Muscle of leg (tissue), 3 donors: ENCODE measurements at regions not wholly inside any gene's neighbourhood (a gene's known extent, or its start where the extent isn't known, plus 50 kb on each side); places are given as distances from the start of the nearest gene placed in this dataset.

ENCODE experiments used
- DNase-seq: peaks from one replicate; pipeline ENCODE4 v3.0.0; 2013
- H3K27ac ChIP-seq: one replicate; pipeline ENCODE4 v1.5.1; 2013; ENCODE audit warnings: mild to moderate bottlenecking, low read length, control low read depth
- H3K27me3 ChIP-seq: one replicate; pipeline ENCODE4 v1.6.1; 2013; ENCODE audit warnings: low read length; ENCODE audit not compliant: control insufficient read depth, insufficient read depth
- H3K36me3 ChIP-seq: one replicate; pipeline ENCODE4 v1.6.1; 2013; ENCODE audit warnings: low read length; ENCODE audit not compliant: control insufficient read depth, insufficient read depth
- H3K4me1 ChIP-seq: one replicate; pipeline ENCODE4 v1.6.1; 2013; ENCODE audit warnings: low read length; ENCODE audit not compliant: control insufficient read depth, insufficient read depth
- H3K4me3 ChIP-seq: one replicate; pipeline ENCODE4 v1.5.1; 2013; ENCODE audit warnings: low read length, control low read depth
- H3K9me3 ChIP-seq: replicated peaks from 2 replicates; pipeline ENCODE4 v1.6.1; 2013; ENCODE audit warnings: low read depth, low read length; ENCODE audit not compliant: control insufficient read depth
- WGBS: methylation state at CpG from one replicate; pipeline ENCODE4 v1.1.5; 2013; ENCODE audit warnings: missing lambda C conversion rate; ENCODE audit not compliant: insufficient coverage; 5-methylcytosine and 5-hydroxymethylcytosine counted together

DNA sequence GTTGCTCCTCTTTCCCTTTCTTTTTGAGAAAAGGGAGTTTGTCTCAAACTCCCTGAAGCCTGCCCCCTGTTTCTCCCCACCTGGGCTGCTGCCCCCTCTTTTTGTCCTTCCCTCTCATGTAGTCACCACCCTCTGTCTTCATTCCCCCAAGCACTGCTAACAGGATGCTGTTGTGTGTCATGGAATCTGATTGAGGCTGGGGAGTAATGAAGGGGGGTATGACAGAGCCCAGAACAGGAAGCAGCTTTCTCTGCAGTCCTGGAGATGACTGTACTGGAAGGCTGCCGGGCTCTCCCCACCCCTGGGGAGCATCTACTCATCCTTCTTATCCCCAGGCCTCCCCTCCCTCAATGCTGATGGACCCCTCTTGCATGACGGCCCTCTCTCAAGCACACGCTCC lies 181.6 kb downstream of the ABHD5 start:
- WGBS = 46% methylated on average over 3 of the region's 3 CpGs
- Histone ChIP-seq H3K27me3 (peaks cover 10% of the 10 kb centered on the region), H3K9me3 (no peaks in the 10 kb centered on the region), H3K27ac (no peak overlapping the region), H3K4me3 (no peak overlapping the region), H3K36me3 (no peaks in the 10 kb centered on the region), H3K4me1 (no peaks in the 10 kb centered on the region)
- DNase-seq = peak; percentile 36

DNA sequence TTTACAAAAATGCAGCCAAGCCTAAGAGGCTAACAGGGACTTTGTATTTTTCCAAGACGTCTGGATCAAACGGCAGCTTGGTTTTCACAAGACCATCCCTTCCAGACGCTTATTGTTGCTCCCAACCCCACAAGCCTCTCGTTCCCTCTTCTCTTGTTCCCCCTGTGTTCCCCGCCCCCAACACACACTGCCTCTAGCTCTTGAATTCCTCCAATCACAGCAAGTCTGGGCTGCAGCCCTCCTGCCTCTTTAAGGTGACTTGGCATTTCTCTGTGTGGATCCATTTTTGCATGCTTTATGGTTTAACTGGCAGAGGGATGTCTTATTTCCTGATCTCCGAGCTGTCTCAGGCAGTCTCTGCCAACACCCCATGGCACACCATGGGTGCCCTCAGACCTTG lies 182.2 kb downstream of the ABHD5 start:
- DNase-seq = no peak
- Histone ChIP-seq H3K36me3 (no peaks in the 10 kb centered on the region), H3K27me3 (peaks cover 10% of the 10 kb centered on the region), H3K4me3 (no peak overlapping the region), H3K4me1 (no peaks in the 10 kb centered on the region), H3K9me3 (no peaks in the 10 kb centered on the region), H3K27ac (no peak overlapping the region)
- WGBS = 14% methylated on average over 4 of the region's 6 CpGs

- WGBS = 95% methylated on average over 6 of the region's 7 CpGs
- Histone ChIP-seq H3K36me3 (no peaks in the 10 kb centered on the region), H3K27ac (no peak overlapping the region), H3K27me3 (peaks cover 10% of the 10 kb centered on the region), H3K4me1 (no peaks in the 10 kb centered on the region), H3K4me3 (no peak overlapping the region), H3K9me3 (no peaks in the 10 kb centered on the region)
- no peak for DNase-seq
Measured at GRCh38 chr3:43873723-43874122, 183.0 kb downstream of the ABHD5 start.

DNA sequence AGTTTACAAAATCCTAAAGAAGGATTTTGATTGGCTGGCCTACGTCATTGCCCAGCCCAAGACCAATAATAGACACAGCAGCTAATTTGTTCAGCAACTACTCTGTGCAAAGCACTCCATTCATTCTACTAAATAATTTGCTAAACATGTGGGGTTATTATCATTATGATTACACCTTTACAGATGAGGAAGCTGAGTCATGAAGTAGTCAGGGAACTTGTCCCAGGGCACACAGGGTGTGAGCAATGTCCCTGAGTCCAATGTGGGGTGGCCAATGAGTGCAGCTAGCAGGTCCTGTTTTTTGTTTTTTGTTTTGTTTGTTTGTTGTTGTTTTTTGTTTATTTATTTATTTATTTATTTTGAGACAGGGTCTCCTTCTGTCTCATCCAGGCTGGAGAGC lies 183.6 kb downstream of the ABHD5 start:
- Histone ChIP-seq H3K4me1 (no peaks in the 10 kb centered on the region), H3K27ac (no peak overlapping the region), H3K36me3 (no peaks in the 10 kb centered on the region), H3K9me3 (no peaks in the 10 kb centered on the region), H3K27me3 (peaks cover 10% of the 10 kb centered on the region), H3K4me3 (no peak overlapping the region)
- no peak for DNase-seq
- no CpG with 5 or more reads among the region's 1 CpG for WGBS

DNA sequence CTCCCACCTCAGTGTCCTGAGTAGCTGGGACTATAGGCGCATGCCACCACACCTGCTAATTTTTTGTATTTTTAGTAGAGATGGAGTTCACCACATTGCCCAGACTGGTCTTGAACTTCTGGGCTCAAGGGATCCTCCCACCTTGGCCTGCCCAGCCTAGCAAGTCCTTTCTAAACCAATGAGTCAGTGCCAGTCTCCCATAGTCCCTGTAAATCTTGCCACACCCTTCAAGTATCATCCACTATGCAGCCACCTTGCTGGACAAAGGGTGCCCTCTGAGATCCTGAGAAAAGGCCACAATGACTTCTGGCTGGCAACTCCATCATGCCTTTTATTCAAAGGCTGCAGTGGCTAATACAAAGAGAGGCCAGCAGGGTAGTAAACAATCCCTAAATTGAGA lies 184.0 kb downstream of the ABHD5 start:
- H3K4me3 ChIP-seq = no peak overlapping the region

DNA sequence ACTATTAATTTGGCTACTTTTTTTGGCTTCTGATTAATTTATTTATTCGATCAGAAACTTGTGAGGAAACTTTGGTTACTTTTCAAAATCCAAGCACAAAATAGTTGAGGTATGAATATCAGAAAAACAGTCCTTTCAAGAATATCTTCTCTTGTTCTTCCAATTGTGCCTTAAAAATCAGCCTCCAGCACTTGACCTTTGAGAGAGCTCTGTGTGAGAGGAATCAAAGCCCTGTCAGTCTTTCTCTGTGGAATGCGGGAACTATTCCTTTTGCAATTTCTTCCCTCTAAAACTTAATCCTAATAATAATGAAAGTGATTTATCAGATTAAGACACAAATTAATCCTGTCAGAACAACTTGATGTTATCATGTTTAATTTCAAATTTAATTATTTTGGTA lies 185.9 kb downstream of the ABHD5 start:
- Histone ChIP-seq H3K9me3 (no peaks in the 10 kb centered on the region), H3K4me3 (no peak overlapping the region), H3K27ac (no peak overlapping the region), H3K36me3 (no peaks in the 10 kb centered on the region), H3K4me1 (no peaks in the 10 kb centered on the region), H3K27me3 (peaks cover 5% of the 10 kb centered on the region)
- WGBS = no CpG with 5 or more reads among the region's 2 CpGs
- no peak for DNase-seq

More for the DNA sequence above, 184.0 kb downstream of the ABHD5 start:
- Histone ChIP-seq H3K36me3 (no peaks in the 10 kb centered on the region), H3K27me3 (peaks cover 10% of the 10 kb centered on the region), H3K4me1 (no peaks in the 10 kb centered on the region), H3K27ac (no peak overlapping the region), H3K9me3 (no peaks in the 10 kb centered on the region)
- no CpG with 5 or more reads among the region's 1 CpG for WGBS
- DNase-seq = no peak

DNA sequence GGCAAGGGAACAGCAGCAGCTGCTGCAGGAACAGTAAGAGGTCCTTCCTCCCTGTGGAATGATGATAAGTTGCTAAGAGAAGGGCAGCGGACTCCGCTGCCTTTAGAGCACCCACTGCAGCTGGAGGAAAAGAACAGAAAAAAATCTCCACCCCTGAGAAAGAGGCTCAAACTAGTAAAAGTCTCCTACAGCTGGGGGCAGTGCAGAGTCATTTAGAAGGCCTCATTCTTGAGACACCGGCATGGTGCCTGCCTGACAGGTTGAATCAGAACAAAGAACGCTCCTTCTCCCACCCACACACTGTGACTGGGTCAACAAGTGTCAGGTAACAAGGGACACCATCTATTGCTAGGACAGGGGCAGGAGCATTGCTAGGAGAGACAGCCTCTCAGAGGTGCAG lies 188.4 kb downstream of the ABHD5 start:
- H3K9me3 ChIP-seq = no peaks in the 10 kb centered on the region

GRCh38 chr3:43882976-43883680 lies 192.4 kb downstream of the ABHD5 start:
- H3K4me3 ChIP-seq = no peak overlapping the region
- H3K36me3 ChIP-seq = no peaks in the 10 kb centered on the region
- no peak overlapping the region for H3K27ac ChIP-seq
- H3K4me1 ChIP-seq = no peaks in the 10 kb centered on the region
- 74% methylated on average over 5 of the region's 11 CpGs for WGBS
- no peaks in the 10 kb centered on the region for H3K9me3 ChIP-seq
- no peaks in the 10 kb centered on the region for H3K27me3 ChIP-seq
- DNase-seq = no peak

More for the DNA sequence above, 188.4 kb downstream of the ABHD5 start:
- Histone ChIP-seq H3K36me3 (no peaks in the 10 kb centered on the region), H3K4me1 (no peaks in the 10 kb centered on the region), H3K27ac (no peak overlapping the region), H3K27me3 (no peaks in the 10 kb centered on the region), H3K4me3 (no peak overlapping the region)
- no peak for DNase-seq
- 17% methylated on average over 2 of the region's 4 CpGs for WGBS

DNA sequence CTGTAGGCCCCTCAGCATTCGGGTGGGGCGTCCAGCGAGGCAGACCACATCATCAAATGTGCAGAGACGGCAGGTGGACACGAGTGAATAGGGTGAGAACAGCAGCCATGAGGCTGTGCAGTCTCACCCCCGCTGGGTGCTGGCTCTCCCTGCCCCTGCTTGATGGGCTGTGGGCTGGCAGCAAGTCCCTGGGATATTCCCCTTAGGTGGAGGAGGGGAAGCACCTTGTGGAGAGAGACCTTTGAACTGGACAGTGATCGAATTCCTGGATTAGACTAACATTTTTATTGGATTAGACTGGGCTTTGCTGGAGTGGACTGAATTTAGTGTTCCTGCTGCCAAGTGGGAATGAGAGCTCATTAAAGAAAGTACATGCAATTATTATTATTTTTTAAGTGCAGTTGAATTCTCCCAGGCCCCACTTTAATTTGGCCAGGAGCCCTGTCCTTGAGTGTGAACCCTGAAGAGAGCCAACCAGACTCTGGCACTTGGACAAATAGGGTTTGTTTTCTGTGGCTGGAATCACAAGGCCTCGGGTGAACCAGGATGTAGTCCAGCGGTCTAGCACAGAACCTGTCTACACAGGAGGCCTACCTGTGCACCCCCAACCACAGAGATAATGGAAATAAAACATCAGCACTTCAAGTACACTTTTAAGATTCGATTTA lies 193.1 kb downstream of the ABHD5 start:
- DNase-seq = no peak
- H3K4me3 ChIP-seq = no peak overlapping the region
- no peak overlapping the region for H3K27ac ChIP-seq
- H3K9me3 ChIP-seq = no peaks in the 10 kb centered on the region
- H3K4me1 ChIP-seq = no peaks in the 10 kb centered on the region
- no peaks in the 10 kb centered on the region for H3K27me3 ChIP-seq
- WGBS = 84% methylated on average over 9 of the region's 10 CpGs
- no peaks in the 10 kb centered on the region for H3K36me3 ChIP-seq

GRCh38 chr3:43884581-43884980 lies 193.8 kb downstream of the ABHD5 start:
- no peaks in the 10 kb centered on the region for H3K36me3 ChIP-seq

More at GRCh38 chr3:43884581-43884980, 193.8 kb downstream of the ABHD5 start:
- WGBS = 82% methylated on average over 4 of the region's 7 CpGs
- Histone ChIP-seq H3K27ac (no peak overlapping the region), H3K9me3 (no peaks in the 10 kb centered on the region), H3K4me1 (no peaks in the 10 kb centered on the region), H3K4me3 (no peak overlapping the region), H3K27me3 (no peaks in the 10 kb centered on the region)
- DNase-seq = no peak
